Suppressor macrophage treated with lipopolysaccharide for 4 hours (primary cell): ENCODE measurements at regions not wholly inside any gene's neighbourhood (a gene's known extent, or its start where the extent isn't known, plus 50 kb on each side); places are given as distances from the start of the nearest gene placed in this dataset.
"Not testable (repeated sequence)": the region's sequence is repeated elsewhere in the genome, so short reads cannot be mapped to it uniquely, and the experiment has no call there.

ENCODE experiments used
- DNase-seq: peaks from one replicate; pipeline ENCODE4 v3.0.0-alpha.2; 2020

DNA sequence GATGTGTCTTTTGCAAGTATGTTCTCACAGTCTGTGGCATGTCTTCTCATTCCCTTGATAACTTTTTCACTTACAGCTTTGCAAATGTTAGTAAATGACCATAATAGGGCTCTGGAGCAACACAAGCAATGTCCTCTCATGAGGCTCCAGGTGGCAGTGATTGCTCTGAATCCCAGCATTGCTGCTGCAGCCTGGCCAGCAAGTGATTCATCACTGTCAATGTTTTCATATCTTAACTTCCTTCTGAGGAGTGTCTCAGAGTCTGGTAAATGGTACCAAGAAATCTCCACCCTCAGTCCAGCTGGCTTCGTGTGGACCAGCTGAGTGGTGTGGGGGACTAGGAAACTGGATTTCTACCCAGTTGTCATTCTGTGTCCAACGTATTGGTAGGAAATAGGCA is 139.6 kb downstream of the MYLK4 start:
- no peak for DNase-seq

DNA sequence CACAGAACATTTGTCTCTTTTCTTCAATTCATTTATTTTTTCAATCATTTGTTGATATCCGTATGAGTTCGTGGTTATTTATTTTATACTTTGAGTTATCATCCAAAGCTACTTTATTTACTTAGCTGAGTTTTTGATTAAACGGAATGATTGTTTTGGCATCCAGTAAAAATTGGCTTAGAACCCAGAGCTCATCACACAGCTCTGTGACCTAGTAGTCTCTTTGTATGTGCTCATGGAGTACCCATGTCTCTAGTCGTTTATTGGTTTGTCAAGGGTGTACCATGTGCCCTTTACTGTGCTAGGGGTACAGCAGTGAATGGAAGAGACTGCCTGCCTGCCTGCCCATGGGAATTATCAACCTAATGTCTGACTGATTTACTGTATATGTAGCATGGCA is 142.2 kb downstream of the MYLK4 start:
- no peak for DNase-seq

DNA sequence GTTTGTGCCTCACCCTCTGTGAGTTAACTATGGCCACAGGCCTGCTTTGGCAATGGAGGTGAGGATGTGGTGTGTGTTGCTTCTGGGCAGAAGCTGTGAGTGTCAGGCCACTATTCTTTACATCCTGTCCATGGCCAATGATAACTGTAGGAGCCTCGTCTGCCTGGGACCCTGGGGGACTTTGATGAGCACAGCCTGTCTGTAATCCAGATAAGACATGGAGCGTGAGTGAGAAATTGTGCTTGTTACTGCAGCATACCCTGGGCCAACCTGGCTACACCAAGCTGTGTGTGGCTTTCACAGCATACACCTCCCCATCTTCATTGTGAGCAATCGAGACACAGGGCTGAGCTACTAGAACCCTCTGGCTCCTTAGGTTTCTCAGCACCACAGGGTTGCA is 150.4 kb downstream of the MYLK4 start:
- DNase-seq, result no peak

DNA sequence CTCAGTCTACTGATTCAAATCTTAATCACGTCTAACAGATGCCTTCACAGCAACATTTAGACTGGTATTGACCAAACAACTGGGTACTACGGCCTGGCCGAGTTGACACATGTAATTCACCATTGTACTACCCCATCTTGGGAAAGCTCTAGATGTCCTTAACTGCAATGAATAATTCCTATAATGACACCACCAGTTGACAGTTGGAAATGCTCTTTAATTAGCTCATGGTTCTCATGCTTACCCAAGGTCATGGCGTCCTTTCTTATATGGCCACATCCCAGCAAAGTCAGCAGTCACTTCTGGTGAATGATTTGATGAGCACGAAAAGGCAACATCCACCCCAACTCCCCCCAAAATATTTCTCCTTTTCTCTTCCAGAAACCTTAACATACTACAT is 150.9 kb downstream of the MYLK4 start:
- DNase-seq, result no peak

DNA sequence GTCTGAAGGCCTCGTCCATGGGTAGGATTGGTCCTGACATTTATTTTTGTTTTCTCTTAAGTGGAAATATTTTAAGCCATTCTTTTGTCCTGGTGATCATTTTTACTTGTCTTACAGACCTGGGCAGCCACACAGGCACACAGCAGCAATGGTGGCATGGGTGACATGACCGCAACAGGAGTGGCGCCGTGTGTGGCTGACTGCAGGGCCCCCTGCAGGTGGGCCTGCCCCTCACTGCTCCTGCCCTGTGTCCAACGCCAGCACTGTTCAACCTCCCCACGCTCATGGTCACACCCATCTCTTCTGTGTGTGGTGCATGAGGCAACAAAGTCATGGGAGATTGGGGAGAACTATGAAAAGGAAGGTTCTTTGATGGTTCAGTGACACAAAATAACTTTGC is 151.9 kb downstream of the MYLK4 start:
- no peak for DNase-seq

DNA sequence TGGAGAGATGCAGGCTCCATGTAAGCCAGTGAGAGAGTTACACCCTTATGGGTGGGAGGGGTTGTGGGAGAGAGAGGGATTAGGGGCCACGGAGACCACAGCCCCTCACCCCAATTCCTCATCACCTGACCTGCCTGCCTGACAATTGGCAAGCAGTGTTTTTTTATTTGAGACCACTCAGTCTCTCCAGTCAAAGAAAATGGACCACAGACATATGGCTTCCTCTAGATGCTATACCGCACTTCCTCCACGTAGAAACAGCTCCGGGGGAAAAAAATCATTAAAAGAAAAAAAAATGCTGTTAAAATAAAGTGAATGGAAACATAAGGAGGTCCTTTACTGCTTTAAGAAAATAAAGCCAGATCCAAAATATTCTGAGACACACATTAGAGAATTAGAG is 152.7 kb downstream of the MYLK4 start:
- DNase-seq, result no peak

DNA sequence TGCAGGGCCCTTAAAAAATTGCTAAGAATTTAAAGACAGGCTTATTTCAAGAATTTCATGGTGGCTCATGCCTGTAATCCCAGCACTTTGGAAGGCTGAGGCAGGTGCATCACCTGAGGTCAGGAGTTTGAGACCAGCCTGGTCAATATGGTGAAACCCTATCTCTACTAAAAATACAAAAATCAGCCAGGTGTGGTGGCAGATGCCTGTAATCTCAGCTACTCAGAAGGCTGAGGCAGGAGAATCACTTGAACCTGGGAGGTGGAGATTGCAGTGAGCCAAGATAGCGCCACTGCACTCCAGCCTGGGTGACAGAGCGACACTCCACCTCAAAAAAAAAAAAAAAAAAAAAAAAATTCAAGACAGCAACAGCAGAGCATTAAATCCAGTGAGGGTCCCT is 153.3 kb downstream of the MYLK4 start:
- not testable (repeated sequence) for DNase-seq

DNA sequence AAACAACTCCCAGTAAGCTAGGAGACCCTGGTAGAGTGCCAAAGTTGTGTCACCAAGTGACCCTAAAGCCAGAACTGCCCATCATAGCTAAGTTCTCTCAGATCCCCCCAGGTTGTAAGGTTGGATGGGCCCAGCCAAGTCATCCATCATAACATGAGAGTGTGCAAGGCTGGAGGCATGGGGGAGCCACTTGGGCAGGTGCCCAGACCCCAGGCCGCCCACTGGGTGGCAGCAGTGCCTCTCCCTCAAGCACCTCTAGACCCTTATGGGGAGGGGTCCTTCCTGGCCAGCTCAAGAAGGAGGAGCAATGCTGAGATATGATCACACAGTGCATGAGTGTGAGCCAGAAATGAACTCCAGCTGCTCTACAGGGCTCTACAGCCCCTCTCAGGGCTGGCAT is 154.5 kb downstream of the MYLK4 start:
- DNase-seq, result no peak

DNA sequence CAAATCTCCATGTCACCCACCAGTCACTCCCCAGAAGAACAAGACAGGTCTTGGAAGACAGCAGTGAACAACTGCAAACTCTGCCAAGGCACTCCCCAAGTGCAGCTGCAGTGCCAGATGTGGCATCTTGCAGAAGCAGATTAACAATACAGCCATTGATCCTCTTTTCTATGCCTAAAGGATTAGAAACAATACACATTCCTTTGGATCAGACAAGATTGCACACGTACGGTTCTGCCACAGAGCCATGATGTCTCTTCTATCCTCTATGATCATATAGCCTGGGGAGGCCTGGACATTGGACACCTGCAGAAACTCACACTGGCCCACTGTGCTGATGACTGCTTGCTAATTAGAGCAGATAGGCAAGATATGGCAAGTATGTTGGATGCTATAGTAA is 155.9 kb downstream of the MYLK4 start:
- no peak for DNase-seq

DNA sequence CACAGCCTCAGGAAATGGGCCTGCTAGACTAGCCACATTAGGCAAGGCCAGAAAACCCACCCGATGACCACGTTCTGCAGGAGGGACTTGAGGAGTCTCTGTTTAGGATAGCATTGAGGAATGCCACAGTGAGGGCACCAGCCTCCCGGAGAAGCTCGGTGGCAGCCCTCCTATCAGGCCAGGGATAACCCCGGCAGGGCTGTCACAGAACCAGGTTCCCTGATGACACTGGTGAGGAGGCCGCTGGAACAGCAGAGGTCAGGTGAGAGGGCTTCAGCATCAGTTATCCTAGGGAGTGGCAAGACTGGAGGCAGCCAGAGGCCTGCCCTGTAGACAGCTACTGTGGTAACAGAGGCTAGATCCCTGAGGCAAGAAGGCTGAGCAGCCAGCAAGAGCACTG is 157.6 kb downstream of the MYLK4 start:
- DNase-seq, result no peak

DNA sequence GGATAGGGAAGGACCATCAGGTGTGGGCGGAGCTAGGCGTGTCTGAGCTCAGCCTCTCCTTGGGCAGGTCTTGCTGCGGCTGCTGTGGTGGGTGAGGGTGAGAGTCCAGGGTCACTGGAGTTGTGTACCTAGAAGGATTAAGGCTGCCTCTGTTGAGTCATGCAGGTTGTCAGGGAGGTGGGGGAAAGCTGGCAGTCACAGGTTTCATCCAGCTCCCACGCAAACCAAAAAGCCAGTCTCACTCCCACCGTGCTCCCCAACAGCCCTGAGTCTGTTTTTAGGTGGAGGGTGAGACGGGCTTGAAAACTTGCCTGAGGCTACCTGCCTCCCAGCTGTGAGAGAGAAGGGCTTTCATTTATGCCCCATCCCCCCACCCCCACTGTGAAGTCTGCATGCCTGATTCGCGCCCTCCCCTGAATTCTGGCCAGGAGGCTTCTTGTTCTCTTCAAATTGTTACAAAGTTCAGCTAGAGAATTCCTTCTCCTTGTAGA is 161.5 kb downstream of the MYLK4 start:
- DNase-seq, result no peak

DNA sequence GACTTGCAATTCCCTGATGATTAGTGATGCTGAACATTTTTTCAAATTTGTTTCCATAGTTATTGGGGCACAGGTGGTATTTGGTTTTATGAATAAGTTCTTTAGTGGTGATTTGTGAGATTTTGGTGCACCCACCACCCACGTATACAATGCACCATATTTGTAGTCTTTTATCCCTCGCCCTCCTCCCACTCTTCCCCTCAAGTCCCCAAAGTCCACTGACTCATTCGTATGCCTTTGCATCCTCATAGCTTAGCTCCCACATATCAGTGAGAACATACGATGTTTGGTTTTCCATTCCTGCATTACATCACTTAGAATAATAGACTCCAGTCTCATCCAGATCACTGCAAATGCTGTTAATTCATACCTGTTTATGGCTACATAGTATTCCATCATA is 167.3 kb downstream of the MYLK4 start:
- no peak for DNase-seq

DNA sequence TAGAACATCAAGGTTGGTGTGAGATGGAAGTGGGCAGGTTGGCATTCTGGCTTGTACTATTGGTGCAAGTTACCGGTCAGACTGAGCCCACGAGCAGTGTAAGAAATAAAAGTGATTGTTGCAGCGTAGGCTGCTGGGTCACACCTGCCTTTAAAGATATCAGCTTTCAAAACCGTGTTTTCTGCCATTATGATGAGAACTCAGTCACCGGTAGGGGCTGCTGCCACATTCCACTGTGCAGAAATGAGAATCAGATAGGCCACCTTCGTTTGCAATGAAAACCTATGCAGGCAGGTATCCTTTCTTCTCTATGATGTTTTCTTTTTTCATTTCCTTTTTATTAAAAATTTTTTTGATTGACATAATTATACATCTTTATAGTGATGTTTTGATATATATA is 168.5 kb downstream of the MYLK4 start:
- no peak for DNase-seq

DNA sequence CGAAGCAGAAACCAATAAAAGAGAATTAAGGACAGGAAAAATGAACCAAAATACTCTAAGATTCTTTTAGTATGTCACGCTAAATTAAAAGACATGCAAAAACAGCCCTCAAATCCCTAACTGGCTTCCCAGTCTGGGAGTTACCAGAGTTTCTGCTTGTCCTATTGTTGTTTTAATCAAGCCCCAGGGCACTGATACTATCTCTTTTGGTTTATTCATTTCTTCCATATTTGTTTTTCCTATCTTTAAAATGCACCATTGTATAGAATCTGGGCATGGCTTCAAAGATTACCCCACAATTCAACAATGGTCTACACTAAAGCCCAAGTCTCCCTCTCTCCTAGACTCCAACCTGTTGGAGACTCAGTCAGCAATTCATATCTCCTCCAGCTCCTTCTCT is 169.1 kb downstream of the MYLK4 start:
- DNase-seq, result no peak

DNA sequence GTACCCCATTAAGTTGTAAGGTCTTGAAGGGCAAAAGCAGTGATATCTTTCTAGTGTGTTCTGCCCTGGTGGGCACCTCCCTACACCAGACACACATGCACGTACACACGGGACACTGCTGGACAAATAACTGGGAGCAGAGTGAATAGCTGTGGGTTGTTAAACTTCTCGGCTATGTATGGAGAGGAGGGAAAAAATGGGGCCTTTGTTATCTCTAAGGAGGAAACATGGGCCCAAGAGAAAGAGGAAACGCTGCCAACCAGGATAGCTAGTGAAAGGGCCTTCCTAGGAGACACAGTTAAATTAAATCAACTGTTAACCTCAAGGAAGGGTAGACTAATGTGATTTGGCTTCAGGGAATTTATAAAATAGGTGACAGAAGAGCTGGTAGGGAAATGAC is 169.7 kb downstream of the MYLK4 start:
- DNase-seq, result no peak

DNA sequence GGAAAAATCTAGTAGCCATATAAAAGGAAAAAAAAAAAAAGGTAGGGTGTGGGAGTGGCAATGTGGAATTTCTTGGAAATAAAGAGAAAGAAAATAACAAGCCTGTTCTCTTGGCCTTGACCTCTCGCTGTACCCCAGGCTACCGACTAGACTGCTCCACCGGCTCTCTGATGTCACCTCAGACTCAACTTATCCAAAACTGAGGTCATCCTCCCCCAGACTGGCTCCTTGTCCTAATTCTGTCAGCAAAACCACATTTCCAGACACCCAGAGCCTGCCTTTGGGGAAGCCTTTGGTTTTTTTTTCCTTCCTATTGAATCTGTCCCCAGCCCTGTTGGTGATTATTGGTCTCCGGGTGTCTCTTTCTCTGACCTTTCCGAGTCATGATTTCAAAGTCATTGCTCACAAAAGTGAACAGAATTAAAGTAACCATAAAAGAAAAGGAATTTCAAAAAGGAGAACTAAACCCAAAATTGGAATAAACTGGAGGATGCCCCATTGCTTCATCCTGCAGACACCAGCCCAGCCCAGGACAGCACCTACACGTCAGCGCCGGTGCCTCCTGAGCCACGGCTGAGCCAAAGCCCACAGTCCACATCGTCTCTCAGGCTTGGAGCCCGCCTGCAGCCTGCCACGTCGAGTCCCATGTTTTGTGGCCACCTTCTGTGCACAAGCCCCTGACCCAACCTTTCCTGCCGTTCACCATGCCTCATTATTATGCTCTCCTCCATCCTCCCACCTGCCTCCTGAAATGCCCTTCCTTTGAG is 170.7 kb downstream of the MYLK4 start:
- peak; percentile 15 for DNase-seq

DNA sequence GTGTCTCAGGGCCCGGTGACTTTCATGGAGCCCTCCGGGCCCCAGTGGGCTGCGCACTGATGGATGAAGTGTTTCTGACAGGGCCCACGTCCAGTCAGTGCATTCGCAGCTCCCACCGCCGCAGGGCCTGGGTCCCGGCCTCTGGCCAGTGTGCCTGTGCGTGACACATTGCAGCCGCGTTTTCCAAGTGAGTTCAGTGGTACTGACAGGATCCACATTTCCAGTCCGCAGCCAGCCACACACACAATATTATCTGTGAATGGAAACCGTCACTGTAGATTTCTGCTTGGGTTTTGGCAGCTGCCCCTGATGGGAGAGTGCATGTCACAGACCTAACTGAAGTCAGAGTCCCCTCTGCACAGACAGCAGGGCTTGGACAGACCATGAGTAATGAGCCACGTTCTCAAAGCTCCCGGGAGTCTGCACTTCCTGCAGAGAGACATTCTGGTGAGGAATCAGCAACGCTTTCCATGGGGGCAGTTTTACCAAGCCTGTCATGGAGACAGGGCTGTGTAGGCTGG is 171.4 kb downstream of the MYLK4 start:
- DNase-seq, result no peak

DNA sequence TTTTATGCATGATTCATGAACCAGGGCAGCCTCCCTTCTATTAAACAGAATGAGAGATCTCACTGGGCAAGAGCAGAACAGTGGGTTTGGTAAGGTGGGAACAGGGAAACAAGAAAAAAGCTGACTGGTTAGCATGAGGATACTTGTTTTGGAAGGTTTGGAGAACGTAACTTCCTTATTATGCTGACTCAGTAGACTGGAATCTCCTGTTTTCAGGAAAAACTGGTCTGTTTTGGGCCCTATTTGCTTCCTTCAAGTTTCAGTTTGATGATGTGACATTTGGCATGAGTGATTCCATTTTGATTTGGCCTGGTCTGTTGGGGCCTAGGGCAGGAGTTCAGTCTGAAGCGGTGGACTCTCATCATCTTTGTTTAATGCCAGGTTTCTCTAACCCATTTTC is 172.0 kb downstream of the MYLK4 start:
- DNase-seq, result no peak

DNA sequence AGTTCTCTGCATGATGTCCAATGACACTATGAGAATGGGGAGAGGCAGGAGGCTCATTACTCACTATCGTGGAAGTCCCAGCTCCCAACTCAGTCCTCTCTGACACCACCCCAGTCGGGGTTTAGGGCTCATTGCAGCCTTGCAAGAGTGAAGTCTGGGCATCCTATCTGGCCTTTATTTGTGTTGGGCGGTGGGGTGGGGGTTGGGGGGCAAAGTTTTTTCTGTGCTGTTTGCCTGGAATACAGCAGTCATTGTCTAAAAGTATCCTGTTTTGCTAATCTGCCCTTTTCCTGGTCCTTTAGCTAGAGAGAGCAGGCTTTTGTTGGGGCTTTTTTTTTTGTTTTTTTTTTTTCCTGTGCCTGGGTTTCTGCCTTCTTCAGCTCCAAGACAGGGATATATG is 174.2 kb downstream of the MYLK4 start:
- no peak for DNase-seq

DNA sequence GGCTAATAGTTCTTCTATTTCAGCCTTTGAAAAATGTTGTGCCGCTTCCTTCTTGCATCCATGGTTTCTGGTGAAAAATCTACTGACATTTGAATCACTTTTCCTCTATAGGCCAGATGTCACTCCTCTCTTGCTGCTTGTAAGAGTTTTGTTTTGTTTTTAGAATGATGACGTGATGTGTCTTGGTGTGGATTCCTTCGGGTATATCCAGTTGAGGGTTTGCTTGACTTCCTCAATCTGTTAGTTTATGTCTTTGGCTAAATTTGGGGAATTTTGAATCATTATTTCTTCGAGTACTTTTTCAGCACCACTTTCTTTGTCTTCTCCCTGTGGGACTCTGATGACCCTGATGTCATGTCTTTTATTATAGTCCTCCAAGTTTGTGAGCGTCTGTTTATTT is 175.5 kb downstream of the MYLK4 start:
- no peak for DNase-seq

DNA sequence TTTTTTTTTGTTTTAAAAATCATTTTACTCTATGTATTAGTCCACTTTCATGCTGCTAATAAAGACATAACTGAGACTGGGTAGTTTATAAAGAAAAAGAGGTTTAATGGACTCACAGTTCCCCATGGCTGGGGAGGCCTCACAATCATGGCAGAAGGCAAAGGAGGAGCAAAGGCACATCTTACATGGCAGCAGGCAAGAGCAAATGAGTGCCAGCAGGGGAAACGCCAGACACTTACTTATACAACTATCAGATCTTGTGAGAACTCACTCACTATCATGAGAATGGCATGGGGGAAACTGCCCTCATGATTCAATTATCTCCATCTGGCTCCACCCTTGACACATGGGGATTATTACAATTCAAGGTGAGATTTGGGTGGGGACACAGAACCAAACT is 181.3 kb downstream of the MYLK4 start:
- DNase-seq, result not testable (repeated sequence)

DNA sequence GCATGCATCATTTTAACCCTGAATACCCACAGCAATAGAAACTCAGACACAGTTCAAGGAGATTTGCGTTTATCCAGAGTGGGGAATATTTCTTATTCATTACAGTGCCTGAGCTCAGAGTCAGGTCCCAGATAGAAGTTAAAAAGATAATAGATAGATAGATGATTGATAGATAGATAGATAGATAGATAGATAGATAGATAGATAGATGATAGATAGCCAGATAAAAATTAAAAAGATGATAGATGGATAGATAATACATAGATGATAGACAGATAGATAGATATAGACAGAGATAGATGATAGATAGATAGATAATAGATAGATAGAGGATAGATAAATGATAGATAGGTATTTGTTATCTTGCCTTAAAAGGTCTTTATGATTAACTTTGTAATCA is 184.7 kb downstream of the MYLK4 start:
- DNase-seq, result no peak

DNA sequence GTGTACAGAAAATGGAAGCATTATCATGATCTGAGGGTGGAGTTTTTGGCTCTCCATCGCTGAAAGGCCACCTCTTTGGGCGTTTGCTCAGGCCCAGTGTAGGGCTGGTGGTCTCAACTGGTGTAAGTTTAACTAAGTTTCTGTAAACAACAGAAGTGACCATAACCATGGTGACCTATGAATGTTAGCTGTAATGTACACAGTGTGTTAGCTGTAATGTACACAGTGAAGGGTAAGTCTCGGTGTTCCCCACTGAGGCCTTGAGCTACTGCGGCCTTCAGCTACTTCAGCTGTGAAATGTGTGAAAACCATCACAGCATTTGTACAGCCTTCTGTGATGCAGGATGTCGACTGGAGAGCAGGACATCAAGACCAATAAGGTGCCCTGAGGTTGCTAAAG is 185.2 kb downstream of the MYLK4 start:
- no peak for DNase-seq

DNA sequence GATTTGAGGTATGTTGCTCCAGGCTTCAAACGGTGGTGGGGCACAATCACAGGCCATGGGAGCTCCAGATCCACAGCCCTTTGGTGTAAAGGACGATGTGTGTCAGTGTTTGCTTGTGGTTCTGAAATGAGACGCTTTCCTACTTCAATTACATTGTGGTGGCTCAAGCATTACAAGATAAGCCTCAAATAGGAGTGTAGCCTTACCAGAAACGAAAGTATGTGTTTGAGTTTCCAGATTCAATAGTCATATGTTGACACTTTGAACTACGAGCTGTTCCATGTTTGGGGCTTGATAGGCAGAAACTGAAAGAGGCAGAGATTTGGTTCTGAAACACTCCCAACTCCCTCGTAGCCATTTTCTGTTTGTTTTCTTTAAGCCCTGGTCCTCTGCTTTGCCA is 187.1 kb downstream of the MYLK4 start:
- DNase-seq, result peak; percentile 16
